B cell (primary cell): ENCODE measurements at regions not wholly inside any gene's neighbourhood (a gene's known extent, or its start where the extent isn't known, plus 50 kb on each side); places are given as distances from the start of the nearest gene placed in this dataset.

Experiments
- ATAC-seq: fragments of 200-7000 bp; cut with Tn5 transposase; one replicate; pipeline ENCODE4 v1.10.0; 2021; ENCODE audit warnings: low read depth, mild to moderate bottlenecking, moderate number of reproducible peaks, moderate library complexity
- CTCF ChIA-PET: fragments of 350-600 bp; sonication (Branson Sonifier 250); formaldehyde crosslinking; loops from one replicate; lab custom pipeline; 2021; ENCODE audit warnings: antibody characterized with exemption, inconsistent platforms; lab: Charles Lee
- POLR2A ChIA-PET: fragments of 350-600 bp; sonication (Branson Sonifier 250); formaldehyde crosslinking; loops from one replicate; lab custom pipeline; 2021; ENCODE audit warnings: antibody characterized with exemption; lab: Charles Lee
- DNase-seq: peaks from one replicate; pipeline ENCODE4 v3.0.0; 2013
- H2AFZ ChIP-seq: 2 replicates; pipeline ENCODE4 v1.6.1; 2012; ENCODE audit warnings: mild to moderate bottlenecking, low read depth, low read length; ENCODE audit not compliant: insufficient read depth, poor library complexity, severe bottlenecking
- H3K27ac ChIP-seq, 2 donors: 1 replicate in 1 of 2; 2 replicates in 1 of 2; pipeline ENCODE4 v1.5.1; 2012 to 2013; ENCODE audit warnings: low read length in 2 of 2, mild to moderate bottlenecking in 2 of 2, moderate library complexity in 1 of 2
- H3K27me3 ChIP-seq, 4 experiments: fragments of 200-600 bp in 1 of 4; sonication (generic) in 1 of 4; replicated peaks in 1 of 4; 1 replicate in 2 of 4; 2 replicates in 2 of 4; pipeline versions ENCODE4 v1.6.1 to v1.7.0; 2013 to 2016; ENCODE audit warnings: low read length in 3 of 4, mild to moderate bottlenecking in 2 of 4, mixed read lengths in 1 of 4, moderate library complexity in 1 of 4; ENCODE audit not compliant: insufficient read depth in 4 of 4, control insufficient read depth in 3 of 4; ENCODE audit errors: control extremely low read depth in 1 of 4
- H3K36me3 ChIP-seq, 2 experiments: replicated peaks in 1 of 2; 1 replicate in 1 of 2; 2 replicates in 1 of 2; pipeline versions ENCODE4 v1.6.1 to v1.7.1; 2013; ENCODE audit warnings: low read length in 1 of 2; ENCODE audit not compliant: insufficient read depth in 2 of 2, control insufficient read depth in 1 of 2; ENCODE audit errors: control extremely low read depth in 1 of 2, extremely low read depth in 1 of 2
- H3K4me1 ChIP-seq, 2 donors: fragments of 200-600 bp in 1 of 2; sonication (generic) in 1 of 2; 1 replicate in 1 of 2; 2 replicates in 1 of 2; pipeline versions ENCODE4 v1.5.1 to v1.6.1; 2013 to 2017; ENCODE audit warnings: low read length in 2 of 2; ENCODE audit not compliant: control insufficient read depth in 2 of 2, insufficient read depth in 2 of 2
- H3K4me2 ChIP-seq: replicated peaks from 2 replicates; pipeline ENCODE3; 2012; ENCODE audit warnings: mild to moderate bottlenecking, low read depth, low read length; ENCODE audit not compliant: poor library complexity, severe bottlenecking
- H3K4me3 ChIP-seq, 5 experiments: fragments of 200-600 bp in 1 of 5; sonication (generic) in 1 of 5; 1 replicate in 3 of 5; 2 replicates in 2 of 5; pipeline versions ENCODE4 v1.5.1 to v1.7.0; 2011 to 2016; ENCODE audit warnings: low read length in 4 of 5, mild to moderate bottlenecking in 4 of 5, low read depth in 2 of 5, control low read depth in 1 of 5, moderate library complexity in 1 of 5; ENCODE audit not compliant: insufficient read depth in 1 of 5; ENCODE audit errors: control extremely low read depth in 1 of 5, extremely low read depth in 1 of 5
- H3K79me2 ChIP-seq: fragments of 200-600 bp; sonication (generic); one replicate; pipeline ENCODE4 v1.6.0; 2016; ENCODE audit warnings: low read length; ENCODE audit not compliant: control insufficient read depth, insufficient read depth
- H3K9ac ChIP-seq: fragments of 200-600 bp; sonication (generic); 2 replicates; pipeline ENCODE4 v1.6.1; 2017; ENCODE audit warnings: mild to moderate bottlenecking, low read length, moderate library complexity
- H3K9me3 ChIP-seq, 3 donors: one replicate each; pipeline versions ENCODE4 v1.6.1 to v1.7.1; 2013; ENCODE audit warnings: low read length in 2 of 3; ENCODE audit not compliant: control insufficient read depth in 2 of 3, insufficient read depth in 1 of 3; ENCODE audit errors: control extremely low read depth in 1 of 3
- H4K20me1 ChIP-seq: 2 replicates; pipeline ENCODE4 v1.6.0; 2012; ENCODE audit warnings: mild to moderate bottlenecking, low read length; ENCODE audit not compliant: insufficient read depth, control insufficient read depth, poor library complexity, severe bottlenecking
- H3K27ac Mint-ChIP-seq: one replicate; pipeline ENCODE4 v1.8.0; 2021; ENCODE audit warnings: mixed read lengths
- H3K27me3 Mint-ChIP-seq: one replicate; pipeline ENCODE4 v1.8.0; 2021; ENCODE audit warnings: mixed read lengths
- H3K4me1 Mint-ChIP-seq: one replicate; pipeline ENCODE4 v1.8.0; 2021; ENCODE audit warnings: mixed read lengths
- H3K4me3 Mint-ChIP-seq: one replicate; pipeline ENCODE4 v1.8.0; 2021; ENCODE audit warnings: mixed read lengths
- H3K9me3 Mint-ChIP-seq: one replicate; pipeline ENCODE4 v1.8.0; 2022; ENCODE audit warnings: mixed read lengths; ENCODE audit not compliant: insufficient read depth
- EZH2 ChIP-seq: IDR thresholded peaks from 2 replicates; pipeline ENCODE4 v1.6.1; 2012; ENCODE audit warnings: borderline replicate concordance, low read depth, mild to moderate bottlenecking, moderate library complexity, low read length; ENCODE audit not compliant: insufficient read depth, poor library complexity, severe bottlenecking
- WGBS: methylation state at CpG from one replicate; pipeline ENCODE4 v1.1.5; 2013; ENCODE audit warnings: missing lambda C conversion rate; ENCODE audit not compliant: insufficient coverage; 5-methylcytosine and 5-hydroxymethylcytosine counted together
- intact Hi-C: fragments of 100-400 bp; cut with micrococcal nuclease; formaldehyde crosslinking; loops from one replicate; pipeline ENCODE4 v1.10.0; 2022
- TF ChIP-seq, protein P1 (sequence below): fragments of 200-600 bp; IDR thresholded peaks from one replicate; pipeline ENCODE4 v1.8.0; 2022; ENCODE audit warnings: antibody characterized with exemption, mild to moderate bottlenecking

DNA sequence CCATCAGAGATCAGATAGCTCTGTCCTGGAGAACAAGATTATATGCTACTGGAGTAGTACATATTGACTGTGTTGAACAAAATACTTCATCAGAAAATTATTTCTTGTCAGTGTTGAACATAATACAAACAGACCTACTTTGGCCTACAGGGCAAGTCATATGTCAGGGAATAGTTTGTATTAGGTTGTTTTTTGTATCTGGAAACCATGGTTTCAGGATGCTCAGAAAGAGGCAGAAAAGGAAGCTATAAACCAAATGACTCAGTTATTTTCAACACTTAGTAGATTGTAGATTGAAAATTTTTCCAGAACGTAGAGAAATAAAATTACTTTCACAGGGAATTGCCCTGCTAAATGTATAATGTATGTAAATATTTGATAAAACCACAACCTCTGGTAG is 198.4 kb downstream of the CYB561 start:
- intact Hi-C loops = no loop called here
- Mint-ChIP-seq H3K4me1 (no peaks in the 10 kb centered on the region), H3K9me3 (peaks cover 5% of the 10 kb centered on the region), H3K27ac (no peak overlapping the region), H3K4me3 (no peak overlapping the region), H3K27me3 (no peaks in the 10 kb centered on the region)
- no peak overlapping the region for H2AFZ ChIP-seq
- no peak overlapping the region for H3K4me2 ChIP-seq
- no peaks in the 10 kb centered on the region for H3K4me1 ChIP-seq
- DNase-seq (no peak), ATAC-seq (no peak)
- H3K79me2 ChIP-seq = no peaks in the 10 kb centered on the region
- H3K27me3 ChIP-seq = no peaks in the 10 kb centered on the region
- H3K9me3 ChIP-seq = peaks cover 0 to 2% (median 0%) of the 10 kb centered on the region in 3 donors
- H3K36me3 ChIP-seq = no peaks in the 10 kb centered on the region
- POLR2A ChIA-PET = no interaction called here
- CTCF ChIA-PET = no interaction called here
- TF ChIP-seq, protein P1, sequence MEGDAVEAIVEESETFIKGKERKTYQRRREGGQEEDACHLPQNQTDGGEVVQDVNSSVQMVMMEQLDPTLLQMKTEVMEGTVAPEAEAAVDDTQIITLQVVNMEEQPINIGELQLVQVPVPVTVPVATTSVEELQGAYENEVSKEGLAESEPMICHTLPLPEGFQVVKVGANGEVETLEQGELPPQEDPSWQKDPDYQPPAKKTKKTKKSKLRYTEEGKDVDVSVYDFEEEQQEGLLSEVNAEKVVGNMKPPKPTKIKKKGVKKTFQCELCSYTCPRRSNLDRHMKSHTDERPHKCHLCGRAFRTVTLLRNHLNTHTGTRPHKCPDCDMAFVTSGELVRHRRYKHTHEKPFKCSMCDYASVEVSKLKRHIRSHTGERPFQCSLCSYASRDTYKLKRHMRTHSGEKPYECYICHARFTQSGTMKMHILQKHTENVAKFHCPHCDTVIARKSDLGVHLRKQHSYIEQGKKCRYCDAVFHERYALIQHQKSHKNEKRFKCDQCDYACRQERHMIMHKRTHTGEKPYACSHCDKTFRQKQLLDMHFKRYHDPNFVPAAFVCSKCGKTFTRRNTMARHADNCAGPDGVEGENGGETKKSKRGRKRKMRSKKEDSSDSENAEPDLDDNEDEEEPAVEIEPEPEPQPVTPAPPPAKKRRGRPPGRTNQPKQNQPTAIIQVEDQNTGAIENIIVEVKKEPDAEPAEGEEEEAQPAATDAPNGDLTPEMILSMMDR = no peak
- TF ChIP-seq EZH2 = no peak
- no peak overlapping the region for H3K4me3 ChIP-seq
- no peak overlapping the region for H3K27ac ChIP-seq
- WGBS = no CpG with 5 or more reads among the region's 1 CpG
- no peak overlapping the region for H3K9ac ChIP-seq
- H4K20me1 ChIP-seq = no peaks in the 10 kb centered on the region

DNA sequence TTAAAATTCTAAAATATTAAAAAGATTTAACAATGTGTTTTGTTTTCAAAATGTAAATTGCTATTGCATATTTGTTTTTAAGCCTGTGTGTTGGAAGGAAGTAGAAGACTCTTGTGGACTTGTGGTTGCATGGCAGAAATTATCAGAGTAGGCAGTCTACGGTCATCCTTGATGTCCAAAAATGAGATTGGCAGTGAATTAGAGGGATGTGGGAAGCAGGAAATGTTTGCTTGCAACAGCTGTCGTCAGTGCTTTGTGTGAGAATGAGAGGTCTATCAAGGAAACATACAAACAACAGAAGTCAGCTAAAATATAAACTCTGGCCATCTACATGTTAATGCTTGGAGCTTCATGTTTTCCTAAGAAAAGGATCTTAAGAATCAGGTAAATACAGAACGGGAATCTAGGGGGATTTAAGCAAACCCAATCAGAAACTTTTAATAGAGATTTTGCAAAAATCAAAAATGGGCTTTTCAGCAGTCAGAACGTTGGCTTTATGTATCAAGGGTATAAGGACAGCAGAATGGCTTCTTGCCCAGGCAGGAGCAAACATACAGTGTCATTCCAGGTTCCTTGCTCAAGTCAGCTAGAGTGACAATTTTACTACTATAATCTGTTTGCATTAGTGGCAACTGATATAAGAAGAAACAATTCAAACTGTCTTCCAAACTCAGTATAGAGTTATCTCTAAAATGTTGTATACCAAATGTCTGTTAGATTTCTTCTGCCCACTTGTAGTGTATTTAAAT is 196.7 kb downstream of the CYB561 start:
- intact Hi-C loops = no loop called here
- Histone ChIP-seq H3K27me3 (no peaks in the 10 kb centered on the region), H3K4me3 (no peak overlapping the region), H3K9ac (no peak overlapping the region), H3K27ac (no peak overlapping the region), H2AFZ (no peak overlapping the region), H3K9me3 (peaks cover 0 to under 1% (median 0%) of the 10 kb centered on the region in 3 donors), H4K20me1 (no peaks in the 10 kb centered on the region), H3K4me1 (no peaks in the 10 kb centered on the region), H3K36me3 (no peaks in the 10 kb centered on the region), H3K79me2 (no peaks in the 10 kb centered on the region), H3K4me2 (no peak overlapping the region)
- ChIA-PET POLR2A (no interaction called here), CTCF (interaction anchor here (0.5 kb wide), 1 partner anchor 338 kb away, joined by 3 read pairs; no protein-coding TSS in a partner anchor)
- Mint-ChIP-seq H3K9me3 (peaks cover 1% of the 10 kb centered on the region), H3K4me3 (no peak overlapping the region), H3K27me3 (no peaks in the 10 kb centered on the region), H3K27ac (no peak overlapping the region), H3K4me1 (no peaks in the 10 kb centered on the region)
- ATAC-seq (no peak), DNase-seq (no peak)
- 73% methylated on average over 3 of the region's 4 CpGs for WGBS
- TF ChIP-seq, protein P1 = no peak
- TF ChIP-seq EZH2 = no peak
